Kidney epithelial cell (primary cell): ENCODE measurements at regions not wholly inside any gene's neighbourhood (a gene's known extent, or its start where the extent isn't known, plus 50 kb on each side); places are given as distances from the start of the nearest gene placed in this dataset.

Experiments used
- DNase-seq: peaks from one replicate; pipeline ENCODE4 v3.0.0-alpha.2; 2010; ENCODE audit warnings: low read depth
- H3K27me3 ChIP-seq: 2 replicates; pipeline ENCODE4 v1.6.0; 2011; ENCODE audit warnings: low read length; ENCODE audit not compliant: control insufficient read depth, insufficient read depth
- H3K36me3 ChIP-seq: 2 replicates; pipeline ENCODE4 v1.5.1; 2011; ENCODE audit warnings: low read length; ENCODE audit not compliant: control insufficient read depth, insufficient read depth
- H3K4me3 ChIP-seq: 2 replicates; pipeline ENCODE4 v1.5.1; 2011; ENCODE audit warnings: low read depth, mild to moderate bottlenecking, control low read depth, low read length
- TF ChIP-seq, protein P1 (sequence below): IDR thresholded peaks from 2 replicates; pipeline ENCODE4 v1.5.1; 2011; ENCODE audit warnings: mild to moderate bottlenecking, moderate library complexity, low read length, control low read depth, inconsistent platforms; ENCODE audit not compliant: insufficient read depth, poor library complexity, severe bottlenecking

DNA sequence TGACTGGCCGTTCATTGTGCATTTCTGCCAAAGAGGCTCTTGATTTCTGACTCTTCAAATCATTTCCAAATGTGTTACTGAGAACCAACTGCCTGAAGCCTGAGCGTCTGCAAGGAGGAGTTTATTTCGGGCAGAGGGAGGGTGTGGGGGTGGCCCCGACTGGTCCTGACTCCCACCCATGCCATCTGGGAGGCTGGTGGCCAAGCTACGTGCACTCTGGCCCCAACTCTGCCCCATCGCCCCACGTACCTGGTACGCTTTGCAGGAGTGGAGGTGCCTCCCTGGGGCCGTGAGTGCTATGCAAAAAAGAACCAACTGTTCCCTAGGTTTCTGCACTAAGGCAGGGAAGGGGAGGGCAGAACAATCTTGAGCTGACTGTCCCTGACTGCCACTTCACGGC lies 846.8 kb downstream of the BRD1 start:
- TF ChIP-seq, protein P1, sequence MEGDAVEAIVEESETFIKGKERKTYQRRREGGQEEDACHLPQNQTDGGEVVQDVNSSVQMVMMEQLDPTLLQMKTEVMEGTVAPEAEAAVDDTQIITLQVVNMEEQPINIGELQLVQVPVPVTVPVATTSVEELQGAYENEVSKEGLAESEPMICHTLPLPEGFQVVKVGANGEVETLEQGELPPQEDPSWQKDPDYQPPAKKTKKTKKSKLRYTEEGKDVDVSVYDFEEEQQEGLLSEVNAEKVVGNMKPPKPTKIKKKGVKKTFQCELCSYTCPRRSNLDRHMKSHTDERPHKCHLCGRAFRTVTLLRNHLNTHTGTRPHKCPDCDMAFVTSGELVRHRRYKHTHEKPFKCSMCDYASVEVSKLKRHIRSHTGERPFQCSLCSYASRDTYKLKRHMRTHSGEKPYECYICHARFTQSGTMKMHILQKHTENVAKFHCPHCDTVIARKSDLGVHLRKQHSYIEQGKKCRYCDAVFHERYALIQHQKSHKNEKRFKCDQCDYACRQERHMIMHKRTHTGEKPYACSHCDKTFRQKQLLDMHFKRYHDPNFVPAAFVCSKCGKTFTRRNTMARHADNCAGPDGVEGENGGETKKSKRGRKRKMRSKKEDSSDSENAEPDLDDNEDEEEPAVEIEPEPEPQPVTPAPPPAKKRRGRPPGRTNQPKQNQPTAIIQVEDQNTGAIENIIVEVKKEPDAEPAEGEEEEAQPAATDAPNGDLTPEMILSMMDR, result no peak
- H3K36me3 ChIP-seq, result no peaks in the 10 kb centered on the region
- no peaks in the 10 kb centered on the region for H3K27me3 ChIP-seq

DNA sequence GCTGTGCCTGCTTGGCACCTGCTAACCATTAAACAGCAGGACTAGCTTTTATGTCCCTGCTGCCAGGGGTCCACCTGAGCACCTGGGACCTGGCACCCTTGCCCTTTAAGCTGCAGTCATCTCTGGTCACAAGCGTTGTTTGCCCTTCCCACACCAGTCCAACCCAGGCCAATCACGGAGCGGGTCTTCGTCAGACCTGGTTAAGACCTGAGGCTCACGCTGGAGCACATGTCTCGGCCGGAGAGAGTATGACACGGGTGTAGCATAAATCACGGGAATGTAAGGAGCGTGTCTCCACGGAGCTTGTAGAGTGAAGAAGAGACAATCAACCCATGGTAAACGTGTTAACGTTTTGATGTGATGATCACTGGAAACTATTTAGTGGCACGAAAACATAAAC lies 847.3 kb downstream of the BRD1 start:
- TF ChIP-seq, protein P1, result no peak
- no peak for DNase-seq

More for the DNA sequence above, 846.8 kb downstream of the BRD1 start:
- no peak for DNase-seq
- H3K4me3 ChIP-seq, result no peak overlapping the region

DNA sequence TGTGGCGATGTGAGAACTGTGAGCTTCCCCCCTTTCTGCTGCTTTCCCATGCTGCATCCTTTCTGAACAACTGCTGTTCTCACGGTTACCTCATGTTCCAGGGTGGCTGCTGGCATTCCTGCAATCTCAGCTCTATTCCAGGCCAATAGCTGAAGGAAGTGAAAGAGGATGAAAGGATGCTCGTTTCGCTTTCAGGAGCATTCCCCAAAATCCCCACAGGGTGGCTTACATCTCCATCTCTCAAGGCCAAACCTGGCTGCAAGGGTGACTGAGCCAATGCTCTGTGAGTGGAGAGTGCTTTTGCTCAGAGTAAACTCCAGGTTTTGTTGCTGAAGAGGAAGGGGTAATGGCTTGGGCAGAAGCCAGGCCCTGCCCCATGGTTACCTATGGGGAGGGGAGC lies 848.2 kb downstream of the BRD1 start:
- no peak for DNase-seq
- TF ChIP-seq, protein P1, result no peak
- Histone ChIP-seq H3K27me3 (no peaks in the 10 kb centered on the region), H3K4me3 (no peak overlapping the region), H3K36me3 (no peaks in the 10 kb centered on the region)

More for the DNA sequence above, 847.3 kb downstream of the BRD1 start:
- Histone ChIP-seq H3K4me3 (no peak overlapping the region), H3K36me3 (no peaks in the 10 kb centered on the region), H3K27me3 (no peaks in the 10 kb centered on the region)

DNA sequence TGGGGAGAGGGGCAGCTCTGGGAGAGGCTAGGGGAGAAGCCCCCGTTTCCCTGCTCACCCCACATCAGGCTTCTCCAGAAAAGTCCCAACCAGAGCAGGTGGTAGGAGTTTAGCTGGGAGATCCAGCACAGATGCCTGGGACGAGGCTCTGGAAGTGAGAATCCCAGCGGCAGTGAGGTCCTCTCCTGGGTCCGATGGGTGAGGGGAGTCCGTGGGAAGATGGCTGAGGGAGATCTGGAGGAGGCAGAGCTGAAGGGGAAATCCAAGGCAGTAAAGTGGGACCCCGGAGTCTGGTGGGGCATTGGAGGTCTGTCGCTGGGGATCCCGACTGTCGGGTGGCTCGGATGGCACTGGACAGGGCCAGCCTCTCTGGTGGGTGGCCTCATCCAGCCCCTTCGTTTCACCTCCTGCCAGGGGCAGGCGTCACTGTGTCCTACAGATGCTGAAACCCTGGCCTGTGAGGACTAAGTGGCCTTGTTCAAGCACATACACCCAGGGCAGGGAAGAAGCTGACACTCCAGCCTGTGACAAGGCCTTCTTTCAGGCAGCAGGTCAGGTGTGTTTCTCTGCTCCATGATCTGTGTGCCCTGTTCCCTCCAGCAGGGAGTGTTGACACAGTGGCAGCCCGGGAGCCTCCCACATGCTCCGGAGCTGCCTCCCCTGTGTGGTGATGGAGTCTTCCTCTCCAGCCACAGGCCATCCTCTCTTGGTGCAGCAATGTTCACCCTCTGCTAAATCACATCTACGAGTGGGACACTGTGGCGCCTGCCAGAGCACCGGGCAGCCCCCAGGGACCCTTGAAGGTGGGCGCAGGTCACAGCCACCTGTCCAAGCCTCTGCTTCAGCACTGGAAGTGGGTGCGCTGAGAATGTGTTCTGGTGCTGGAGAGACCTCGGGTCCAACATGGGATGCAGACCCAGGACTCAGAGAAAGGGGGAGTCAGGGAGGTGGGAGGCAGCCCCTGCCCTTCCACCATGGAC lies 850.8 kb downstream of the BRD1 start:
- DNase-seq, result no peak
- no peak overlapping the region for H3K4me3 ChIP-seq
- no peaks in the 10 kb centered on the region for H3K36me3 ChIP-seq
- TF ChIP-seq, protein P1, result no peak
- no peaks in the 10 kb centered on the region for H3K27me3 ChIP-seq

DNA sequence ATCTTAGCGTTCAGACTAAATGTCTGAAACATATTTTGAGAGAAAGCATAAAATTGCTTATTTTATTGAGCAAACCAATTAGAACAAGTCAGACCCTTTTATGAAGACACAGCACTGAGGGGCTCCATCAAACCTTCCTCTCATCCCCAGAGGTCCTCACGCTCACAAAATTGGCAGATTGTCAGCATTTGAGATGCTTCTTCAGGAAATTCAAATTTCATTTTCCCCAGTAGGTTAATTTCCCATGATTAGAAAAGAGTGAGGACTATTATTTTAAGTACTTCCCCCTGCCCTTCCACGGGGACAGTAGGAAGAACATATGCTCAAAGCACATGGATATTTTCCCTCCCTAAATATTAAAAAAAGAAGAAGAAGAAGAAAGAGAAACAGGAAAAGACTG lies 851.8 kb downstream of the BRD1 start:
- TF ChIP-seq, protein P1, result no peak
- H3K36me3 ChIP-seq, result no peaks in the 10 kb centered on the region
- DNase-seq, result no peak
- no peaks in the 10 kb centered on the region for H3K27me3 ChIP-seq
- no peak overlapping the region for H3K4me3 ChIP-seq
